ENCODE measurements at regions not wholly inside any gene's neighbourhood (a gene's known extent, or its start where the extent isn't known, plus 50 kb on each side); places are given as distances from the start of the nearest gene placed in this dataset.

GRCh38 chr10:23742368-23742767 is 303.5 kb downstream of the OTUD1 start:
- TF ChIP-seq CTCF (conservative IDR thresholded peaks at IDR 0.05 in 1 of 2, IDR thresholded peaks at IDR 0.05 in 1 of 2; ENCODE audit: extremely low read depth in 1 of 2, insufficient read depth in 1 of 2, low read depth in 1 of 2, low read length in 2 of 2) (no peak), EZH2 (IDR thresholded peaks at IDR 0.05; ENCODE audit: borderline replicate concordance, low read length) (no peak)

Data from mammary epithelial cell (primary cell).